ENCODE measurements at regions not wholly inside any gene's neighbourhood (a gene's known extent, or its start where the extent isn't known, plus 50 kb on each side); places are given as distances from the start of the nearest gene placed in this dataset.

- DNase-seq (ENCODE audit: low spot score), result no peak
- Histone ChIP-seq H3K9me3 (ENCODE audit: low read depth) (no peaks in the 10 kb centered on the region), H3K4me3 (no peak overlapping the region), H3K9me2 (replicated peaks; ENCODE audit: insufficient read depth) (no peaks in the 10 kb centered on the region), H3K4me2 (no peak overlapping the region), H3K4me1 (ENCODE audit: insufficient read depth) (no peaks in the 10 kb centered on the region), H3K27ac (no peak overlapping the region), H3K79me2 (no peaks in the 10 kb centered on the region), H3K36me3 (replicated peaks; ENCODE audit: insufficient read depth, low read depth) (no peaks in the 10 kb centered on the region), H3K27me3 (no peaks in the 10 kb centered on the region), H2AFZ (no peak overlapping the region), H4K20me1 (ENCODE audit: insufficient read depth, poor library complexity, severe bottlenecking) (no peaks in the 10 kb centered on the region)
- no peak for TF ChIP-seq CTCF (IDR thresholded peaks at IDR 0.05; ENCODE audit: poor library complexity)
- no peak for TF ChIP-seq EZH2phosphoT487 (IDR thresholded peaks at IDR 0.05; ENCODE audit: low read depth, severe bottlenecking, unreplicated experiment)
- no peak for TF ChIP-seq EZH2 (IDR thresholded peaks at IDR 0.05; ENCODE audit: borderline replicate concordance)
- 77% methylated on average over 4 of the region's 4 CpGs for WGBS (ENCODE audit: low lambda C conversion rate, missing lambda C conversion rate)
Observed at GRCh38 chr14:95396221-95396620, 76.5 kb upstream of the CLMN start.

- Histone ChIP-seq H4K20me1 (ENCODE audit: insufficient read depth, poor library complexity, severe bottlenecking) (no peaks in the 10 kb centered on the region), H3K27ac (no peak overlapping the region), H3K27me3 (no peaks in the 10 kb centered on the region), H3K9me3 (ENCODE audit: low read depth) (no peaks in the 10 kb centered on the region), H3K4me2 (no peak overlapping the region), H3K9me2 (replicated peaks; ENCODE audit: insufficient read depth) (no peaks in the 10 kb centered on the region), H3K4me1 (ENCODE audit: insufficient read depth) (no peaks in the 10 kb centered on the region), H3K36me3 (replicated peaks; ENCODE audit: insufficient read depth, low read depth) (no peaks in the 10 kb centered on the region), H2AFZ (no peak overlapping the region), H3K79me2 (no peaks in the 10 kb centered on the region), H3K4me3 (no peak overlapping the region)
- WGBS (ENCODE audit: low lambda C conversion rate, missing lambda C conversion rate), result 58% methylated on average over 6 of the region's 6 CpGs
- DNase-seq (ENCODE audit: low spot score), result no peak
- TF ChIP-seq EZH2phosphoT487 (IDR thresholded peaks at IDR 0.05; ENCODE audit: low read depth, severe bottlenecking, unreplicated experiment) (no peak), CTCF (IDR thresholded peaks at IDR 0.05; ENCODE audit: poor library complexity) (no peak), EZH2 (IDR thresholded peaks at IDR 0.05; ENCODE audit: borderline replicate concordance) (no peak)
Observed at GRCh38 chr14:95395098-95395737, 75.5 kb upstream of the CLMN start.

DNA sequence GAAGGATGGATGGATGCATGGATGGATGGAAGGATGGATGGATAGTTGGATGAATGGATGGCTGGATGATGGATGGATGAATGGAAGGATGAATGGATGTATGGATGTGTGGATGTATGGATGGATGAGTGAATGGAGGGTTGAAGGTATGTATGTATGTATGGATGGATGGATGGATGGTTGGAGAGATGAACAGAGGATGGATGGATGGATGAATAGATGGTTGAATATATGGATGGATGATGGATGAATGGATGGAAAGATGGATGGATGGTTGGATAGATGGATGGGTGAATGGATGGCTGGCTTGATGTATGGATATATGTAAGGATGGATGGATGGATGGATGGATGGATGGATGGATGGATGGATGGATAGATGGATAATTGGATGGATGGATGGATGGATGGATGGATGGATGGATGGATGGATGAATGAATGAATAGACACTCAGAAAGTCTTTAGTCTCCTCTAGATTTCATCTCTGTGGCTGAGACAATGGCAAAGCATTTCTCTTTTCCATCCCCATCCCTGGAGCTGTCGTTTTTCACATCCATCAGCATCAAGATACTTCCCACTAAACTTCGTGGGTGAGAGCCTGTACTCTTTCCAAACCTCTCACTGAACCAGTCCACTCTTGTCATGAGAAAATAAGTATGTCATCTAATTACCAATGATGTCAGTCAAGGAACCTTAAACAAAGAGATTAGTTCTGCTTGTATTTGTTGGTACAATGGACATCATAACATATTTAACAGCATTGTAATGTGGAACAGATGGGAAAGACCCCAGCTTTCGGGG is 74.8 kb upstream of the CLMN start:
- TF ChIP-seq EZH2 (IDR thresholded peaks at IDR 0.05; ENCODE audit: borderline replicate concordance), result no peak
- no peak for TF ChIP-seq CTCF (IDR thresholded peaks at IDR 0.05; ENCODE audit: poor library complexity)
- TF ChIP-seq EZH2phosphoT487 (IDR thresholded peaks at IDR 0.05; ENCODE audit: low read depth, severe bottlenecking, unreplicated experiment), result no peak
- H3K27ac ChIP-seq, result no peak overlapping the region
- H3K9me2 ChIP-seq (replicated peaks; ENCODE audit: insufficient read depth), result no peaks in the 10 kb centered on the region
- no peaks in the 10 kb centered on the region for H4K20me1 ChIP-seq (ENCODE audit: insufficient read depth, poor library complexity, severe bottlenecking)
- H3K9me3 ChIP-seq (ENCODE audit: low read depth), result no peaks in the 10 kb centered on the region
- H3K4me3 ChIP-seq, result no peak overlapping the region
- 59% methylated on average over 3 of the region's 3 CpGs for WGBS (ENCODE audit: low lambda C conversion rate, missing lambda C conversion rate)
- H2AFZ ChIP-seq, result no peak overlapping the region
- no peak overlapping the region for H3K4me2 ChIP-seq
- no peaks in the 10 kb centered on the region for H3K36me3 ChIP-seq (replicated peaks; ENCODE audit: insufficient read depth, low read depth)
- no peaks in the 10 kb centered on the region for H3K4me1 ChIP-seq (ENCODE audit: insufficient read depth)
- no peak for DNase-seq (ENCODE audit: low spot score)
- H3K79me2 ChIP-seq, result no peaks in the 10 kb centered on the region
- no peaks in the 10 kb centered on the region for H3K27me3 ChIP-seq
